ENCODE measurements at regions not wholly inside any gene's neighbourhood (a gene's known extent, or its start where the extent isn't known, plus 50 kb on each side); places are given as distances from the start of the nearest gene placed in this dataset.

- Histone ChIP-seq H3K4me3 (ENCODE audit: low read depth, low read length) (no peak overlapping the region), H3K27me3 (ENCODE audit: control insufficient read depth, insufficient read depth, low read length) (peaks cover 2% of the 10 kb centered on the region), H3K36me3 (ENCODE audit: control insufficient read depth, insufficient read depth, low read length) (no peaks in the 10 kb centered on the region)
- DNase-seq (ENCODE audit: low read depth): no peak
- no peak for TF ChIP-seq CTCF (IDR thresholded peaks at IDR 0.05; ENCODE audit: insufficient read depth, low read length, severe bottlenecking)
- FAIRE-seq: no peak
Measured at GRCh38 chr11:45071232-45071631, 75.2 kb upstream of the PRDM11 start.

- DNase-seq (ENCODE audit: low read depth) (peak; percentile 7), FAIRE-seq (no peak)
- no peak for TF ChIP-seq CTCF (IDR thresholded peaks at IDR 0.05; ENCODE audit: insufficient read depth, low read length, severe bottlenecking)
- no peaks in the 10 kb centered on the region for H3K36me3 ChIP-seq (ENCODE audit: control insufficient read depth, insufficient read depth, low read length)
- H3K27me3 ChIP-seq (ENCODE audit: control insufficient read depth, insufficient read depth, low read length): peaks cover 2% of the 10 kb centered on the region
- no peak overlapping the region for H3K4me3 ChIP-seq (ENCODE audit: low read depth, low read length)
Measured at GRCh38 chr11:45073685-45074141, 72.7 kb upstream of the PRDM11 start.

GRCh38 chr11:45075519-45075918, 70.9 kb upstream of the PRDM11 start:
- FAIRE-seq: no peak
- DNase-seq (ENCODE audit: low read depth): no peak
- no peak overlapping the region for H3K4me3 ChIP-seq (ENCODE audit: low read depth, low read length)
- H3K27me3 ChIP-seq (ENCODE audit: control insufficient read depth, insufficient read depth, low read length): peaks cover 2% of the 10 kb centered on the region
- H3K36me3 ChIP-seq (ENCODE audit: control insufficient read depth, insufficient read depth, low read length): no peaks in the 10 kb centered on the region
- no peak for TF ChIP-seq CTCF (IDR thresholded peaks at IDR 0.05; ENCODE audit: insufficient read depth, low read length, severe bottlenecking)

GRCh38 chr11:45075952-45076351, 70.5 kb upstream of the PRDM11 start:
- FAIRE-seq: peak; percentile 91
- DNase-seq (ENCODE audit: low read depth): no peak
- H3K27me3 ChIP-seq (ENCODE audit: control insufficient read depth, insufficient read depth, low read length): peaks cover 2% of the 10 kb centered on the region
- no peak overlapping the region for H3K4me3 ChIP-seq (ENCODE audit: low read depth, low read length)
- TF ChIP-seq CTCF (IDR thresholded peaks at IDR 0.05; ENCODE audit: insufficient read depth, low read length, severe bottlenecking): no peak
- H3K36me3 ChIP-seq (ENCODE audit: control insufficient read depth, insufficient read depth, low read length): no peaks in the 10 kb centered on the region

- Histone ChIP-seq H3K4me3 (ENCODE audit: low read depth, low read length) (no peak overlapping the region), H3K36me3 (ENCODE audit: control insufficient read depth, insufficient read depth, low read length) (no peaks in the 10 kb centered on the region), H3K27me3 (ENCODE audit: control insufficient read depth, insufficient read depth, low read length) (peaks cover 4% of the 10 kb centered on the region)
- DNase-seq (ENCODE audit: low read depth) (peak; percentile 7), FAIRE-seq (no peak)
- TF ChIP-seq CTCF (IDR thresholded peaks at IDR 0.05; ENCODE audit: insufficient read depth, low read length, severe bottlenecking): no peak
Measured at GRCh38 chr11:45076761-45077160, 69.7 kb upstream of the PRDM11 start.
